Stimulated activated CD4-positive, alpha-beta T cell treated with anti-CD3 and anti-CD28 coated beads, Interleukin-15, amount 100 ng/mL, for 1 hour (primary cell): ENCODE measurements at regions not wholly inside any gene's neighbourhood (a gene's known extent, or its start where the extent isn't known, plus 50 kb on each side); places are given as distances from the start of the nearest gene placed in this dataset.

Source experiments
- DNase-seq, 2 donors: peaks; one replicate each; pipeline ENCODE4 v3.0.0-alpha.2; 2020; ENCODE audit warnings: low read depth in 1 of 2, low spot score in 1 of 2

GRCh38 chr2:212626371-212626918 is 87.8 kb upstream of the ERBB4 start:
- no peak for DNase-seq

GRCh38 chr2:212619954-212620353 is 81.4 kb upstream of the ERBB4 start:
- DNase-seq: no peak

GRCh38 chr2:212618636-212619035 is 80.0 kb upstream of the ERBB4 start:
- DNase-seq: no peak

GRCh38 chr2:212610872-212611425 is 72.3 kb upstream of the ERBB4 start:
- DNase-seq: no peak

- no peak for DNase-seq
Observed at GRCh38 chr2:212609479-212609878, 70.9 kb upstream of the ERBB4 start.

- no peak for DNase-seq
Observed at GRCh38 chr2:212607080-212607479, 68.5 kb upstream of the ERBB4 start.

- DNase-seq: no peak
Observed at GRCh38 chr2:212606232-212606631, 67.6 kb upstream of the ERBB4 start.

- no peak for DNase-seq
Observed at GRCh38 chr2:212596688-212597087, 58.1 kb upstream of the ERBB4 start.

GRCh38 chr2:212596276-212596675 is 57.7 kb upstream of the ERBB4 start:
- no peak for DNase-seq

- no peak for DNase-seq
Observed at GRCh38 chr2:212595036-212595654, 56.5 kb upstream of the ERBB4 start.

GRCh38 chr2:212592695-212593094 is 54.1 kb upstream of the ERBB4 start:
- no peak for DNase-seq
